Tibial nerve (tissue), 4 donors: ENCODE measurements at regions not wholly inside any gene's neighbourhood (a gene's known extent, or its start where the extent isn't known, plus 50 kb on each side); places are given as distances from the start of the nearest gene placed in this dataset.

Source experiments
- DNase-seq, 2 donors: peaks; one replicate each; pipeline ENCODE4 v3.0.0-alpha.2; 2019; ENCODE audit warnings: low spot score in 2 of 2
- H3K27ac ChIP-seq, 4 donors: fragments of 200-600 bp; sonication (generic) in 3 of 4; one replicate each; pipeline ENCODE4 v1.5.1; 2017 to 2019; ENCODE audit warnings: mild to moderate bottlenecking in 1 of 4
- H3K27me3 ChIP-seq, 2 donors: fragments of 200-600 bp; sonication (generic) in 1 of 2; one replicate each; pipeline versions ENCODE4 v1.5.1 to v1.6.0; 2017 to 2019
- H3K36me3 ChIP-seq, 3 donors: fragments of 200-600 bp; sonication (generic); one replicate each; pipeline ENCODE4 v1.5.1; 2018 to 2019
- H3K4me1 ChIP-seq, 4 donors: fragments of 200-600 bp; sonication (generic) in 3 of 4; one replicate each; pipeline ENCODE4 v1.5.1; 2017 to 2019
- H3K4me3 ChIP-seq, 4 donors: fragments of 200-600 bp; sonication (generic) in 3 of 4; one replicate each; pipeline ENCODE4 v1.5.1; 2017 to 2019; ENCODE audit warnings: mild to moderate bottlenecking in 1 of 4, moderate library complexity in 1 of 4
- H3K9me3 ChIP-seq, 4 donors: fragments of 200-600 bp; sonication (generic) in 3 of 4; one replicate each; pipeline ENCODE4 v1.5.1; 2017 to 2019
- CTCF ChIP-seq, 5 experiments: fragments of 200-600 bp in 3 of 5; fragments of 450-650 bp in 2 of 5; sonication (generic) in 3 of 5; IDR thresholded peaks; one replicate each; pipeline ENCODE4 v1.5.1; 2016 to 2019; ENCODE audit warnings: antibody characterized with exemption in 5 of 5, mild to moderate bottlenecking in 3 of 5, moderate library complexity in 2 of 5
- EP300 ChIP-seq, 2 donors: sonication (generic); formaldehyde crosslinking; IDR thresholded peaks; one replicate each; pipeline ENCODE4 v1.6.1; 2017; ENCODE audit warnings: antibody characterized with exemption in 2 of 2, mild to moderate bottlenecking in 1 of 2
- POLR2A ChIP-seq, 2 donors: fragments of 450-650 bp; IDR thresholded peaks; one replicate each; pipeline ENCODE4 v1.6.1; 2017; ENCODE audit warnings: antibody characterized with exemption in 2 of 2, mild to moderate bottlenecking in 2 of 2, moderate library complexity in 2 of 2
- WGBS, 2 donors: methylation state at CpG; one replicate each; pipeline ENCODE4 v1.1.5; 2018; 5-methylcytosine and 5-hydroxymethylcytosine counted together

- H3K27me3 ChIP-seq = no peaks in the 10 kb centered on the region
- TF ChIP-seq EP300 (IDR thresholded peaks at IDR 0.05) = peak; percentile 96 to 100
- no peak for TF ChIP-seq POLR2A (IDR thresholded peaks at IDR 0.05)
- WGBS, 2 donors = 31 to 42% methylated on average over 7 of the region's 7 CpGs
- H3K4me3 ChIP-seq = no peak overlapping the region
- H3K27ac ChIP-seq = peak overlapping the region; percentile 79 to 99 (median 98)
- H3K36me3 ChIP-seq = no peaks in the 10 kb centered on the region
- H3K9me3 ChIP-seq = no peaks in the 10 kb centered on the region
- peaks cover 12 to 100% (median 82%) of the 10 kb centered on the region in 4 donors for H3K4me1 ChIP-seq
- peak in 1 of 2 donors; percentile 71 for DNase-seq
Measured at GRCh38 chr1:234532503-234532922, 53.5 kb upstream of the TARBP1 start.

- peak; percentile 45 to 58 for DNase-seq
- Histone ChIP-seq H3K9me3 (no peaks in the 10 kb centered on the region), H3K27ac (peak overlapping the region; percentile 79 to 99 (median 98)), H3K4me3 (peak overlapping the region in 2 of 4 donors; percentile 2 to 35), H3K4me1 (peaks cover 6 to 92% (median 69%) of the 10 kb centered on the region in 4 donors), H3K27me3 (no peaks in the 10 kb centered on the region), H3K36me3 (no peaks in the 10 kb centered on the region)
- 22 to 27% methylated on average over 20 of the region's 20 CpGs for WGBS, 2 donors
- TF ChIP-seq EP300 (IDR thresholded peaks at IDR 0.05) = peak in 1 of 2 donors; percentile 22
- no peak for TF ChIP-seq CTCF (IDR thresholded peaks at IDR 0.05)
- TF ChIP-seq POLR2A (IDR thresholded peaks at IDR 0.05) = peak in 1 of 2 donors; percentile 47
Measured at GRCh38 chr1:234531151-234531635, 52.2 kb upstream of the TARBP1 start.

- DNase-seq = no peak
- 84 to 93% methylated on average over 11 of the region's 11 CpGs for WGBS, 2 donors
- TF ChIP-seq CTCF (IDR thresholded peaks at IDR 0.05) (no peak), EP300 (IDR thresholded peaks at IDR 0.05) (no peak), POLR2A (IDR thresholded peaks at IDR 0.05) (no peak)
- Histone ChIP-seq H3K4me3 (peak overlapping the region in 1 of 4 donors; percentile 35), H3K27me3 (no peaks in the 10 kb centered on the region), H3K27ac (peak overlapping the region; percentile 79 to 99 (median 98)), H3K4me1 (peaks cover 6 to 87% (median 64%) of the 10 kb centered on the region in 4 donors), H3K36me3 (no peaks in the 10 kb centered on the region), H3K9me3 (no peaks in the 10 kb centered on the region)
Measured at GRCh38 chr1:234530672-234531071, 51.7 kb upstream of the TARBP1 start.

- Histone ChIP-seq H3K4me3 (no peak overlapping the region), H3K36me3 (no peaks in the 10 kb centered on the region), H3K27me3 (no peaks in the 10 kb centered on the region), H3K9me3 (no peaks in the 10 kb centered on the region), H3K4me1 (peaks cover 4 to 86% (median 58%) of the 10 kb centered on the region in 4 donors), H3K27ac (peak overlapping the region in 3 of 4 donors; percentile 98 to 99 (median 98))
- WGBS, 2 donors = 82 to 90% methylated on average over 2 of the region's 2 CpGs
- TF ChIP-seq EP300 (IDR thresholded peaks at IDR 0.05) (no peak), CTCF (IDR thresholded peaks at IDR 0.05) (no peak), POLR2A (IDR thresholded peaks at IDR 0.05) (no peak)
- no peak for DNase-seq
Measured at GRCh38 chr1:234529950-234530237, 50.9 kb upstream of the TARBP1 start.

- H3K4me1 ChIP-seq = peaks cover 0 to 85% (median 56%) of the 10 kb centered on the region in 4 donors
- no peaks in the 10 kb centered on the region for H3K27me3 ChIP-seq
- WGBS, 2 donors = 85 to 86% methylated on average over 8 of the region's 8 CpGs
- H3K9me3 ChIP-seq = no peaks in the 10 kb centered on the region
- no peak for TF ChIP-seq POLR2A (IDR thresholded peaks at IDR 0.05)
- no peak for TF ChIP-seq CTCF (IDR thresholded peaks at IDR 0.05)
- TF ChIP-seq EP300 (IDR thresholded peaks at IDR 0.05) = no peak
- no peak overlapping the region for H3K4me3 ChIP-seq
- H3K27ac ChIP-seq = peak overlapping the region in 3 of 4 donors; percentile 98 to 99 (median 98)
- DNase-seq = no peak
- no peaks in the 10 kb centered on the region for H3K36me3 ChIP-seq
Measured at GRCh38 chr1:234529095-234529949, 50.3 kb upstream of the TARBP1 start.
